ENCODE measurements at regions not wholly inside any gene's neighbourhood (a gene's known extent, or its start where the extent isn't known, plus 50 kb on each side); places are given as distances from the start of the nearest gene placed in this dataset.

GRCh38 chr7:157471259-157472125 is 134.7 kb downstream of the DNAJB6 start:
- intact Hi-C loops (cut with DNase I): no loop called here
- H3K4me3 ChIP-seq: no peak overlapping the region
- H3K27me3 ChIP-seq: peaks cover 12% of the 10 kb centered on the region
- H3K36me3 ChIP-seq: no peaks in the 10 kb centered on the region
- no peaks in the 10 kb centered on the region for H3K4me1 ChIP-seq
- H3K27ac ChIP-seq: no peak overlapping the region
- ATAC-seq: no peak
- TF ChIP-seq CTCF (IDR thresholded peaks at IDR 0.05): no peak
- no peak for DNase-seq
- peaks cover 11% of the 10 kb centered on the region for H3K9me3 ChIP-seq

GRCh38 chr7:157472311-157473050 is 135.7 kb downstream of the DNAJB6 start:
- Histone ChIP-seq H3K27me3 (peaks cover 6% of the 10 kb centered on the region), H3K36me3 (no peaks in the 10 kb centered on the region), H3K27ac (no peak overlapping the region), H3K9me3 (peaks cover 11% of the 10 kb centered on the region), H3K4me3 (no peak overlapping the region), H3K4me1 (no peaks in the 10 kb centered on the region)
- no peak for TF ChIP-seq CTCF (IDR thresholded peaks at IDR 0.05)
- DNase-seq (peak; percentile 35), ATAC-seq (no peak)
- intact Hi-C loops (cut with DNase I): no loop called here

- Histone ChIP-seq H3K4me1 (no peaks in the 10 kb centered on the region), H3K27ac (no peak overlapping the region), H3K4me3 (no peak overlapping the region), H3K9me3 (peaks cover 11% of the 10 kb centered on the region), H3K36me3 (no peaks in the 10 kb centered on the region), H3K27me3 (peaks cover 8% of the 10 kb centered on the region)
- TF ChIP-seq CTCF (IDR thresholded peaks at IDR 0.05): no peak
- intact Hi-C loops (cut with DNase I): no loop called here
- ATAC-seq: no peak
- no peak for DNase-seq
Observed at GRCh38 chr7:157473051-157473569, 136.3 kb downstream of the DNAJB6 start.

- intact Hi-C loops (cut with DNase I): no loop called here
- Histone ChIP-seq H3K27me3 (peaks cover 8% of the 10 kb centered on the region), H3K4me3 (no peak overlapping the region), H3K27ac (no peak overlapping the region), H3K4me1 (no peaks in the 10 kb centered on the region), H3K36me3 (no peaks in the 10 kb centered on the region), H3K9me3 (peaks cover 11% of the 10 kb centered on the region)
- ATAC-seq: peak; percentile 43
- peak; percentile 66 for DNase-seq
- TF ChIP-seq CTCF (IDR thresholded peaks at IDR 0.05): peak; percentile 24
Observed at GRCh38 chr7:157474685-157475084, 137.9 kb downstream of the DNAJB6 start.

GRCh38 chr7:157475095-157475494 is 138.3 kb downstream of the DNAJB6 start:
- no peak for DNase-seq
- H3K4me1 ChIP-seq: no peaks in the 10 kb centered on the region
- TF ChIP-seq CTCF (IDR thresholded peaks at IDR 0.05): no peak
- no peaks in the 10 kb centered on the region for H3K36me3 ChIP-seq
- intact Hi-C loops (cut with DNase I): no loop called here
- no peak overlapping the region for H3K4me3 ChIP-seq
- peaks cover 8% of the 10 kb centered on the region for H3K27me3 ChIP-seq
- ATAC-seq: no peak
- H3K27ac ChIP-seq: no peak overlapping the region
- H3K9me3 ChIP-seq: peaks cover 11% of the 10 kb centered on the region
